Ishikawa (cell line): ENCODE measurements at regions not wholly inside any gene's neighbourhood (a gene's known extent, or its start where the extent isn't known, plus 50 kb on each side); places are given as distances from the start of the nearest gene placed in this dataset.

Experiments used
- CEBPB ChIP-seq: IDR thresholded peaks from 2 replicates; pipeline ENCODE4 v1.6.1; 2012
- CREB1 ChIP-seq: IDR thresholded peaks from 2 replicates; pipeline ENCODE4 v1.6.1; 2012; ENCODE audit warnings: low read depth
- EGR1 ChIP-seq: IDR thresholded peaks from 2 replicates; pipeline ENCODE4 v1.6.1; 2012
- EP300 ChIP-seq: IDR thresholded peaks from 2 replicates; pipeline ENCODE4 v1.6.1; 2012; ENCODE audit warnings: borderline replicate concordance
- FOXM1 ChIP-seq: IDR thresholded peaks from 2 replicates; pipeline ENCODE4 v1.6.1; 2012; ENCODE audit warnings: low read depth, borderline replicate concordance
- NFIC ChIP-seq: IDR thresholded peaks from 2 replicates; pipeline ENCODE4 v1.6.1; 2012
- RAD21 ChIP-seq: IDR thresholded peaks from 2 replicates; pipeline ENCODE4 v1.6.1; 2012; ENCODE audit warnings: low read depth
- TAF1 ChIP-seq: IDR thresholded peaks from 2 replicates; pipeline ENCODE4 v1.6.1; 2012; ENCODE audit warnings: low read depth, mild to moderate bottlenecking
- TCF12 ChIP-seq: IDR thresholded peaks from 2 replicates; pipeline ENCODE4 v1.6.1; 2012; ENCODE audit warnings: low read depth
- TEAD4 ChIP-seq: IDR thresholded peaks from 2 replicates; pipeline ENCODE4 v1.6.1; 2012
- YY1 ChIP-seq: IDR thresholded peaks from 2 replicates; pipeline ENCODE4 v1.6.1; 2012; ENCODE audit warnings: low read depth
- ZBTB7A ChIP-seq: IDR thresholded peaks from 2 replicates; pipeline ENCODE4 v1.6.1; 2012; ENCODE audit warnings: low read depth
- TF ChIP-seq, protein P1 (sequence below): IDR thresholded peaks from 2 replicates; pipeline ENCODE4 v1.6.1; 2012; ENCODE audit warnings: low read depth, mild to moderate bottlenecking
- TF ChIP-seq, protein P2 (sequence below): IDR thresholded peaks from 2 replicates; pipeline ENCODE4 v1.6.1; 2012
- TF ChIP-seq, protein P3 (sequence below): IDR thresholded peaks from 2 replicates; pipeline ENCODE4 v1.6.1; 2012

DNA sequence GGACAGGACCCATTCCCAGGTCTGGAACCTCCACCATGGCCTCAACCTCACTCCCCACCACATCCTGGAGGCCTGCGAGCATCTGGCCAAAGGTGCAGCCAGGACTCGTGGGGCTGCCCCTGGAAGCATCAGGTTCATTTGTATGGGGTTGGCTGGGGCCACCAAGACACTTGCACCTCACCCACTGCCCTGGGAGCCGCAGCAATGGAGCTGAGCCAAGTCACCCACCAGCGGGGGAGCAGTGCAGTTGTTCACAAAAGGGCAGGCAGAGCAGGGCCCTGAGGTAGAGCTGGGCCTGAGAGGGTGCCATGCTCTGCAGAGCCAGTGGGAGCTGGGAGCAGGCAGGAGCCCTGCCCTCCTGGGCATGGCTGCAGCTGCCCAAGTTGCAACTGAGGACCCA, 163.5 kb downstream of the FAM47A start:
- TF ChIP-seq FOXM1 (no peak), CREB1 (no peak), EP300 (no peak), CEBPB (no peak), TCF12 (no peak), TEAD4 (no peak), ZBTB7A (no peak), EGR1 (no peak)
- TF ChIP-seq, protein P1, sequence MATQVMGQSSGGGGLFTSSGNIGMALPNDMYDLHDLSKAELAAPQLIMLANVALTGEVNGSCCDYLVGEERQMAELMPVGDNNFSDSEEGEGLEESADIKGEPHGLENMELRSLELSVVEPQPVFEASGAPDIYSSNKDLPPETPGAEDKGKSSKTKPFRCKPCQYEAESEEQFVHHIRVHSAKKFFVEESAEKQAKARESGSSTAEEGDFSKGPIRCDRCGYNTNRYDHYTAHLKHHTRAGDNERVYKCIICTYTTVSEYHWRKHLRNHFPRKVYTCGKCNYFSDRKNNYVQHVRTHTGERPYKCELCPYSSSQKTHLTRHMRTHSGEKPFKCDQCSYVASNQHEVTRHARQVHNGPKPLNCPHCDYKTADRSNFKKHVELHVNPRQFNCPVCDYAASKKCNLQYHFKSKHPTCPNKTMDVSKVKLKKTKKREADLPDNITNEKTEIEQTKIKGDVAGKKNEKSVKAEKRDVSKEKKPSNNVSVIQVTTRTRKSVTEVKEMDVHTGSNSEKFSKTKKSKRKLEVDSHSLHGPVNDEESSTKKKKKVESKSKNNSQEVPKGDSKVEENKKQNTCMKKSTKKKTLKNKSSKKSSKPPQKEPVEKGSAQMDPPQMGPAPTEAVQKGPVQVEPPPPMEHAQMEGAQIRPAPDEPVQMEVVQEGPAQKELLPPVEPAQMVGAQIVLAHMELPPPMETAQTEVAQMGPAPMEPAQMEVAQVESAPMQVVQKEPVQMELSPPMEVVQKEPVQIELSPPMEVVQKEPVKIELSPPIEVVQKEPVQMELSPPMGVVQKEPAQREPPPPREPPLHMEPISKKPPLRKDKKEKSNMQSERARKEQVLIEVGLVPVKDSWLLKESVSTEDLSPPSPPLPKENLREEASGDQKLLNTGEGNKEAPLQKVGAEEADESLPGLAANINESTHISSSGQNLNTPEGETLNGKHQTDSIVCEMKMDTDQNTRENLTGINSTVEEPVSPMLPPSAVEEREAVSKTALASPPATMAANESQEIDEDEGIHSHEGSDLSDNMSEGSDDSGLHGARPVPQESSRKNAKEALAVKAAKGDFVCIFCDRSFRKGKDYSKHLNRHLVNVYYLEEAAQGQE: no peak

DNA sequence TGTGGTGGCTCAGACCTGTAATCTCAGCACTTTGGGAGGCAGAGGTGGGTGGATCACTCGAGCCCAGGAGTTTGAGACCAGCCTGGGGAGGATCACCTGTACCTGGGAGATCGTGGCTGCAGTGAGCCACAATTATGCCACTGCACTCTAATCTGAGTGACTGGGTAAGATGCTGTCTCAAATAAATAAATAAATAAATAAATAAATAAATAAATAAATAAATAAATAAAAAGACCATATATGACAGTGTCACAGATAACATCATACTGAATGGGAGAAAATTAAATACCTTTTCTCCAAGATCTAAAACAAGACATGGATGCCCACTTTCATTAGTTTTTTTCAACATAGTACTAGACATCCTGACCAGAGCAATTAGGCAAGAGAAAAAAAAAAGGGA, 182.8 kb downstream of the FAM47A start:
- TF ChIP-seq ZBTB7A: no peak
- TF ChIP-seq, protein P1: no peak
- TF ChIP-seq EGR1: no peak
- TF ChIP-seq NFIC: no peak
- TF ChIP-seq FOXM1: no peak
- TF ChIP-seq RAD21: no peak
- TF ChIP-seq, protein P2, sequence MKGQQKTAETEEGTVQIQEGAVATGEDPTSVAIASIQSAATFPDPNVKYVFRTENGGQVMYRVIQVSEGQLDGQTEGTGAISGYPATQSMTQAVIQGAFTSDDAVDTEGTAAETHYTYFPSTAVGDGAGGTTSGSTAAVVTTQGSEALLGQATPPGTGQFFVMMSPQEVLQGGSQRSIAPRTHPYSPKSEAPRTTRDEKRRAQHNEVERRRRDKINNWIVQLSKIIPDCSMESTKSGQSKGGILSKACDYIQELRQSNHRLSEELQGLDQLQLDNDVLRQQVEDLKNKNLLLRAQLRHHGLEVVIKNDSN: no peak

DNA sequence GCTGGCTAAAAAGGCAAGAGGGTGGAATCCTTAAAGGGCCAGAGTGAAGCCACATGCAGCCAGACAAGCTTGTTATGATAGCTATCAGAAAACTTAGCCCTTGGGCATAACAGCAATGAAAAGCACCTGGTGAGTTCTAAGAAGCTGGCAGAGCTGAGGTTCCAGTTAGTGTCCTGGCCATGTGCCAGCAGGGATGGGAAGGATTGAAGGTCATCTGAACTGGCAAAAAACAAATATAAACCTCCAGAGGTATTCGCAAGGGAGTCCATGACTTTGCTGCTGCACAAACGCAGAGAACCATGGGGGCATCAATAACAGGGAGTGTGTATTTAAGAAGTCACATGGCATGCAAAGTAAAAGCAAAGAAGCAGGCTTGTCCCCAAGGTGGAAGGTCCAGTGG, 208.9 kb downstream of the FAM47A start:
- TF ChIP-seq TCF12 (no peak), TEAD4 (no peak), ZBTB7A (no peak), RAD21 (no peak), CREB1 (no peak), TAF1 (no peak), NFIC (no peak), EP300 (no peak), YY1 (no peak), CEBPB (no peak), EGR1 (no peak)
- TF ChIP-seq, protein P3, sequence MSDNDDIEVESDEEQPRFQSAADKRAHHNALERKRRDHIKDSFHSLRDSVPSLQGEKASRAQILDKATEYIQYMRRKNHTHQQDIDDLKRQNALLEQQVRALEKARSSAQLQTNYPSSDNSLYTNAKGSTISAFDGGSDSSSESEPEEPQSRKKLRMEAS: no peak
- TF ChIP-seq, protein P2: no peak
- TF ChIP-seq, protein P1: no peak

DNA sequence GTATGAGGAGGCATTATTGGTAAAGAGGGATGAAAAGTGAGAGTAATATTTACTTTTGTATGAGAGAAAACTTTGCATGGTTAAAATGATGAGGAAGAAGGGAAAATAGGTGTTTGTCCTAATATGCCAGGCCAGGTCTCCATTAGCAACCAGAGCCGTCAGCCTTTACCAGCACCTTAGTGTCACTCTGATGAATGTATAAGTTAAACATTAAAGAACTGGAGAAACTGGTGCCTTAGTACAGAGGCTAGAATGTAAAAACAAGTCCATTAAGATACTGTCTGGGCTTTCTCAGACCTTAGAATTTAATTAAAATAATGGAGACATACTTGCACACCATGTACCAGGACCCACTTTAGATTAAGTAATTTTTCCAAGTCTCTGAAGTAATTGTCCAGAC, 222.3 kb downstream of the FAM47A start:
- TF ChIP-seq EP300: no peak
- TF ChIP-seq EGR1: no peak
- TF ChIP-seq, protein P1: no peak
